HepG2 (cell line): ENCODE measurements at regions not wholly inside any gene's neighbourhood (a gene's known extent, or its start where the extent isn't known, plus 50 kb on each side); places are given as distances from the start of the nearest gene placed in this dataset.

Experiments
- ATAC-seq: fragments of 200-7000 bp; cut with Tn5 transposase; 3 replicates; pipeline ENCODE4 v1.9.1; 2020; ENCODE audit warnings: mild to moderate bottlenecking, moderate library complexity
- BruUV-seq: library from RNA; stranded (reverse); fragments of 400-500 nt; replicated peaks from 2 replicates; lab custom pipeline; 2021; lab: Mats Ljungman, UMichigan
- CTCF ChIA-PET: fragments of 300-600 bp; formaldehyde crosslinking; extraction: SDS; loops from one replicate; lab custom pipeline; 2021; ENCODE audit warnings: low total read pairs, inconsistent platforms, low intra/inter-chr PET ratio; lab: Yijun Ruan, JAX
- POLR2A ChIA-PET: fragments of 350-600 bp; sonication (Branson Sonifier 250); formaldehyde crosslinking; loops from one replicate; lab custom pipeline; 2020; ENCODE audit warnings: antibody characterized with exemption, inconsistent platforms; lab: Yijun Ruan, JAX
- DNase-seq: peaks from one replicate; pipeline ENCODE4 v3.0.0-alpha.2; 2015; ENCODE audit warnings: low spot score
- FAIRE-seq: peaks from 3 replicates; lab custom pipeline; 2011; peaks lifted over from hg19 to GRCh38; lab: Jason Lieb, UNC
- H2AFZ ChIP-seq: one replicate; pipeline ENCODE4 v1.6.1; 2011; ENCODE audit warnings: low read length, inconsistent platforms
- H3K27ac ChIP-seq: fragments of 300-600 bp; 3 replicates; pipeline ENCODE4 v1.8.0; 2011; ENCODE audit warnings: mixed run types, mild to moderate bottlenecking, mixed read lengths, low read length, inconsistent platforms; ENCODE audit not compliant: insufficient read depth; ENCODE audit errors: extremely low read length
- H3K27me3 ChIP-seq, 2 experiments: fragments of 200-600 bp in 1 of 2; 2 replicates in 1 of 2; 3 replicates in 1 of 2; pipeline versions ENCODE4 v1.6.0 to v1.8.0; 2011; ENCODE audit warnings: low read length in 2 of 2, mild to moderate bottlenecking in 2 of 2, moderate library complexity in 2 of 2, inconsistent platforms in 1 of 2; ENCODE audit not compliant: insufficient read depth in 2 of 2, control insufficient read depth in 1 of 2
- H3K36me3 ChIP-seq, 2 experiments: fragments of 200-600 bp in 1 of 2; replicated peaks in 1 of 2; 2 replicates in 1 of 2; 3 replicates in 1 of 2; pipeline versions ENCODE4 v1.5.1 to v1.8.0; 2011; ENCODE audit warnings: low read length in 2 of 2, inconsistent platforms in 1 of 2; ENCODE audit not compliant: insufficient read depth in 2 of 2, control insufficient read depth in 1 of 2
- H3K4me1 ChIP-seq: 2 replicates; pipeline ENCODE4 v1.5.1; 2012; ENCODE audit warnings: low read length, inconsistent platforms; ENCODE audit not compliant: insufficient read depth
- H3K4me2 ChIP-seq: 2 replicates; pipeline ENCODE4 v1.6.0; 2011; ENCODE audit warnings: low read depth, low read length, inconsistent platforms
- H3K4me3 ChIP-seq, 3 experiments: fragments of 200-600 bp in 1 of 3; sonication (generic), shearing (Covaris generic) in 1 of 3; replicated peaks in 1 of 3; 2 replicates each; pipeline ENCODE4 v1.5.1; 2011 to 2016; ENCODE audit warnings: low read length in 3 of 3, inconsistent platforms in 2 of 3, low read depth in 2 of 3, mild to moderate bottlenecking in 2 of 3, control low read depth in 1 of 3, mixed read lengths in 1 of 3; ENCODE audit not compliant: insufficient read depth in 1 of 3
- H3K79me2 ChIP-seq: one replicate; pipeline ENCODE4 v1.6.1; 2011; ENCODE audit warnings: low read length, inconsistent platforms; ENCODE audit not compliant: insufficient read depth
- H3K9ac ChIP-seq: 2 replicates; pipeline ENCODE4 v1.6.0; 2011; ENCODE audit warnings: mild to moderate bottlenecking, low read depth, low read length, inconsistent platforms; ENCODE audit not compliant: insufficient read depth
- H3K9me3 ChIP-seq: 2 replicates; pipeline ENCODE4 v1.5.1; 2012; ENCODE audit warnings: mild to moderate bottlenecking, low read length
- H4K20me1 ChIP-seq: 2 replicates; pipeline ENCODE4 v1.6.0; 2011; ENCODE audit warnings: inconsistent platforms, mild to moderate bottlenecking, low read length, moderate library complexity; ENCODE audit not compliant: insufficient read depth
- ARID3A ChIP-seq: IDR thresholded peaks from 2 replicates; pipeline ENCODE4 v1.6.1; 2012; ENCODE audit warnings: low read depth, low read length, improper control_type of control experiment
- DPF2 ChIP-seq: sonication (generic); formaldehyde crosslinking; IDR thresholded peaks from 2 replicates; pipeline ENCODE4 v1.4.0; 2020; ENCODE audit warnings: mild to moderate bottlenecking, low read depth, missing genetic modification reagents, borderline replicate concordance
- GATAD2A ChIP-seq: IDR thresholded peaks from 2 replicates; pipeline ENCODE4 v1.6.1; 2016
- HDAC6 ChIP-seq: fragments of 200-600 bp; sonication (generic); IDR thresholded peaks from 2 replicates; pipeline ENCODE4 v1.7.0; 2017; ENCODE audit warnings: mild to moderate bottlenecking, antibody characterized with exemption, low read length, low read depth
- HNF1A ChIP-seq, 2 experiments: sonication (generic) in 1 of 2; formaldehyde crosslinking in 1 of 2; IDR thresholded peaks; 2 replicates each; pipeline versions ENCODE4 v1.4.0 to v1.6.1; 2016 to 2020; ENCODE audit warnings: borderline replicate concordance in 1 of 2, low read depth in 1 of 2, mild to moderate bottlenecking in 1 of 2, missing genetic modification reagents in 1 of 2
- HNRNPUL1 ChIP-seq: fragments of 200-400 bp; formaldehyde crosslinking; IDR thresholded peaks from 2 replicates; pipeline ENCODE4 v1.6.1; 2017; ENCODE audit warnings: low read depth, mild to moderate bottlenecking, low read length, moderate library complexity
- NCOR1 ChIP-seq: fragments of 200-600 bp; sonication (generic); IDR thresholded peaks from 2 replicates; pipeline ENCODE4 v1.7.0; 2017; ENCODE audit warnings: antibody characterized with exemption, low read length, borderline replicate concordance
- NFE2L1 ChIP-seq: sonication (generic); formaldehyde crosslinking; IDR thresholded peaks from 2 replicates; pipeline ENCODE4 v1.4.0; 2020; ENCODE audit warnings: missing genetic modification reagents, mild to moderate bottlenecking, borderline replicate concordance
- PAX8 ChIP-seq: sonication (generic); formaldehyde crosslinking; IDR thresholded peaks from 2 replicates; pipeline ENCODE4 v1.8.0; 2022; ENCODE audit warnings: mild to moderate bottlenecking, missing genetic modification reagents, borderline replicate concordance
- RARG ChIP-seq: sonication (generic); formaldehyde crosslinking; IDR thresholded peaks from 2 replicates; pipeline ENCODE4 v1.4.0; 2020; ENCODE audit warnings: low read depth, mild to moderate bottlenecking, missing genetic modification reagents
- SAP130 ChIP-seq: IDR thresholded peaks from 2 replicates; pipeline ENCODE4 v1.6.1; 2016; ENCODE audit warnings: low read depth
- SIX1 ChIP-seq: sonication (generic); formaldehyde crosslinking; IDR thresholded peaks from 2 replicates; pipeline ENCODE4 v1.4.0; 2020; ENCODE audit warnings: missing genetic modification reagents, borderline replicate concordance
- SOX13 ChIP-seq, 3 experiments: fragments of 450-650 bp in 1 of 3; sonication (generic) in 1 of 3; formaldehyde crosslinking in 1 of 3; IDR thresholded peaks in 2 of 3; conservative IDR thresholded peaks in 1 of 3; 2 replicates each; pipeline versions ENCODE4 v1.5.0 to v1.6.1; 2016 to 2020; ENCODE audit warnings: antibody characterized with exemption in 1 of 3, mild to moderate bottlenecking in 1 of 3, missing compliant biosample characterization in 1 of 3, missing genetic modification reagents in 1 of 3, moderate library complexity in 1 of 3
- SOX5 ChIP-seq: IDR thresholded peaks from 2 replicates; pipeline ENCODE4 v1.6.1; 2016; ENCODE audit warnings: borderline replicate concordance
- TEAD3 ChIP-seq: optimal IDR thresholded peaks from 2 replicates; pipeline ENCODE3; 2016; ENCODE audit warnings: borderline replicate concordance
- TRAFD1 ChIP-seq: sonication (generic); formaldehyde crosslinking; IDR thresholded peaks from 2 replicates; pipeline ENCODE4 v1.5.1; 2020; ENCODE audit warnings: missing genetic modification reagents, mild to moderate bottlenecking, borderline replicate concordance
- WGBS: methylation state at CpG from one replicate; pipeline ENCODE4 v1.1.6; 2017; ENCODE audit warnings: low lambda C conversion rate; 5-methylcytosine and 5-hydroxymethylcytosine counted together
- in situ Hi-C: cut with HindIII; loops from 2 replicates; pipeline ENCODE4 v1.10.0; 2017; ENCODE audit warnings: low pct_unique_long_range_greater_than_20kb; ENCODE audit not compliant: extremely low pct_ligation_motif_present
- intact Hi-C: fragments of 100-400 bp; cut with micrococcal nuclease; formaldehyde crosslinking; loops from one replicate; pipeline ENCODE4 v1.10.0; 2022; ENCODE audit not compliant: unreplicated experiment

GRCh38 chr10:59108886-59109288 lies 67.6 kb upstream of the PHYHIPL start:
- no peak overlapping the region for H2AFZ ChIP-seq
- DNase-seq (peak; percentile 61), FAIRE-seq (peak; percentile 75), ATAC-seq (peak; percentile 74)
- CTCF ChIA-PET = no interaction called here
- H3K27me3 ChIP-seq = no peaks in the 10 kb centered on the region
- POLR2A ChIA-PET = interaction anchor here (0.8 to 3.2 kb wide), 5 partner anchors 36 to 142 kb away, joined by 3 to 13 read pairs (median 6); no protein-coding TSS in a partner anchor
- peak overlapping the region; percentile 69 for H3K27ac ChIP-seq
- peaks cover 61% of the 10 kb centered on the region for H3K4me1 ChIP-seq
- peaks cover 6% of the 10 kb centered on the region; the same call in 1 of the 2 replicates for H3K9me3 ChIP-seq
- peak overlapping the region in 2 of 3 experiments; percentile 12 to 25; a peak in 2 of 6 replicates for H3K4me3 ChIP-seq
- no peaks in the 10 kb centered on the region for H3K36me3 ChIP-seq
- H3K9ac ChIP-seq = no peak overlapping the region
- no peaks in the 10 kb centered on the region for H4K20me1 ChIP-seq
- 0% methylated on average over 1 of the region's 1 CpG for WGBS
- in situ Hi-C loops (no loop called here), intact Hi-C loops (loop anchor here (5.0 kb wide), 2 partner anchors 37 to 63 kb away; no protein-coding TSS in a partner anchor)
- peak overlapping the region; percentile 57 for H3K4me2 ChIP-seq
- BruUV-seq = no TSS peak
- no peaks in the 10 kb centered on the region for H3K79me2 ChIP-seq
- peak; percentile 25; the same call in 1 of the 2 replicates for TF ChIP-seq GATAD2A (CRISPR knock-in tag)
- no peak for TF ChIP-seq SOX13 (IDR thresholded peaks at IDR 0.05)
- peak in 1 of 2 experiments; percentile 30; a peak in 1 of 4 replicates for TF ChIP-seq SOX13 (CRISPR knock-in tag; conservative IDR thresholded peaks at IDR 0.05 in 1 of 2, IDR thresholded peaks at IDR 0.05 in 1 of 2)
- TF ChIP-seq HNF1A (IDR thresholded peaks at IDR 0.05; ENCODE audit: low read depth) = peak; percentile 82
- TF ChIP-seq HNF1A (CRISPR knock-in tag; IDR thresholded peaks at IDR 0.05; ENCODE audit: borderline replicate concordance) = peak; percentile 88; the same call in 1 of the 2 replicates
- TF ChIP-seq SAP130 (CRISPR knock-in tag) = 0 out of 2 replicates have a peak, but pooled peaks have one; percentile 10
- peak; percentile 24 for TF ChIP-seq TEAD3 (CRISPR knock-in tag)
- TF ChIP-seq ARID3A = peak; percentile 73; the same call in 1 of the 2 replicates
- TF ChIP-seq PAX8 (CRISPR knock-in tag) = no peak
- no peak for TF ChIP-seq HDAC6
- TF ChIP-seq SIX1 (CRISPR knock-in tag) = peak; percentile 73; the same call in 1 of the 2 replicates
- peak; percentile 19; the same call in 1 of the 2 replicates for TF ChIP-seq SOX5 (CRISPR knock-in tag)
- TF ChIP-seq HNRNPUL1 = peak; percentile 85
- no peak for TF ChIP-seq TRAFD1
- 0 out of 2 replicates have a peak, but pooled peaks have one; percentile 25 for TF ChIP-seq DPF2 (CRISPR knock-in tag)
- no peak for TF ChIP-seq RARG (CRISPR knock-in tag)
- TF ChIP-seq NCOR1 = peak; percentile 19; the same call in 1 of the 2 replicates
- TF ChIP-seq NFE2L1 (CRISPR knock-in tag) = no peak
